Skeletal muscle tissue (tissue), 3 donors: ENCODE measurements at regions not wholly inside any gene's neighbourhood (a gene's known extent, or its start where the extent isn't known, plus 50 kb on each side); places are given as distances from the start of the nearest gene placed in this dataset.
"Not testable (repeated sequence)": the region's sequence is repeated elsewhere in the genome, so short reads cannot be mapped to it uniquely, and the experiment has no call there.

ENCODE experiments used
- H3K27ac ChIP-seq: one replicate; pipeline ENCODE4 v1.7.0; 2013; ENCODE audit warnings: mild to moderate bottlenecking, low read depth, low read length, inconsistent platforms
- H3K27me3 ChIP-seq, 3 donors: one replicate each; pipeline ENCODE4 v1.7.0; 2013; ENCODE audit warnings: low read length in 3 of 3; ENCODE audit not compliant: control insufficient read depth in 3 of 3, insufficient read depth in 3 of 3
- H3K36me3 ChIP-seq, 3 donors: one replicate each; pipeline ENCODE4 v1.7.0; 2013; ENCODE audit warnings: low read length in 3 of 3; ENCODE audit not compliant: control insufficient read depth in 3 of 3, insufficient read depth in 3 of 3
- H3K4me1 ChIP-seq, 3 donors: one replicate each; pipeline ENCODE4 v1.7.0; 2013; ENCODE audit warnings: low read length in 3 of 3, mild to moderate bottlenecking in 3 of 3; ENCODE audit not compliant: control insufficient read depth in 3 of 3, insufficient read depth in 3 of 3
- H3K4me3 ChIP-seq, 3 donors: one replicate each; pipeline ENCODE4 v1.7.0; 2013; ENCODE audit warnings: low read length in 3 of 3
- H3K9ac ChIP-seq, 3 donors: one replicate each; pipeline ENCODE4 v1.7.0; 2013; ENCODE audit warnings: low read length in 3 of 3, mild to moderate bottlenecking in 3 of 3, moderate library complexity in 2 of 3, low read depth in 1 of 3
- H3K9me3 ChIP-seq, 3 donors: one replicate each; pipeline ENCODE4 v1.7.0; 2013; ENCODE audit warnings: low read length in 3 of 3; ENCODE audit not compliant: control insufficient read depth in 3 of 3
- donor health status: Osteomylitis.

DNA sequence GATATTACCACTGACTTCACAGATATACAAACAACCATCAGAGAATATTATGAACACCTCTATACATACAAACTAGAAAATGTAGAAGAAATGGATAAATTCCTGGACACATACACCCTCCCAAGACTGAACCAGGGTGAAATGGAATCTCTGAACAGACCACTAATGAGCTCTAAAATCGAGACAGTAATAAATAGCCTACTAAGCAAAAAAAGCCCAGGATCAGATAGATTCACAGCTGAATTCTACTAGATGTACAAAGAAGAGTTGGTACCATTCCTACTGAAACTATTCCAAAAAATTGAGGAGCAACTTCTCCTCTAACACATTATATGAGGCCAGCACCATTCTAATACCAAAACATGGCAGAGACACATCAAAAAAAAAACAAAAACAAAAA, 837.7 kb downstream of the FSCB start:
- Histone ChIP-seq H3K9me3 (peaks cover 0 to 2% (median 0%) of the 10 kb centered on the region in 3 donors), H3K36me3 (no peaks in the 10 kb centered on the region), H3K4me1 (no peaks in the 10 kb centered on the region), H3K9ac (no peak overlapping the region), H3K27me3 (no peaks in the 10 kb centered on the region), H3K4me3 (no peak overlapping the region), H3K27ac (no peak overlapping the region)

DNA sequence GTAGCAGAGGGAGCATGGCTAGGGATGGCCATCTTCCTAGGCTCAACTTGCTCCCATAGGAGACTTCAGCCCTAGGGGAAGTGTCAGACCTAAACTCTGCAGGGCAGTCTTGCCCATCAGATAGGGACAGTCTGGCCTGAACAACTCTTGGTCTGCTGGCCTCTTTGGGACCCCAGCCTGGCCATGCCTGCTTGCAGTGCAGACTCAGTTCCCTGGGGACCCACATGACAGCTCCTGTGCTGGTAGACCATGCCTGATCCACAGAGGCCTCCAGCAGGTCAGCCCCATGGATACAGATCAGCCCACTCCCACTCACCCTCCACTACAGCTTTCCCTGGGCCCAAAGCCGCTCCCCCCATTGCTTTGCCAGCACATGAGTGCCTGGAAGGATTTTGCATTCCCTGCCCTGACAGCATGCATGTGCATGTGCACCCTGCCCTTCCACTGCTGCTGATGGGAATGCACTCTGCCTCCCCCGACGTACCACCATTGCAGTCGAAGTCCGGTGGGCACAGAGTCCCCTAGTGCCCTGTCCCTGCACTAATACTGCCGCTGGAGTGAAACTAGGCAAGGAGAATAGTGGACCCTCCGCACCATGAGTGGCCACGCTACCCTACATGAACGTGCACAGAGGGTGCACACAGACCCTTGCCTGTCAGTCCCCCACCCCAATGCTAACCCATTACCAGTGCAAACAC, 841.4 kb downstream of the FSCB start:
- H3K27ac ChIP-seq: no peak overlapping the region
- no peak overlapping the region for H3K4me3 ChIP-seq
- H3K4me1 ChIP-seq: no peaks in the 10 kb centered on the region
- no peaks in the 10 kb centered on the region for H3K36me3 ChIP-seq
- H3K9me3 ChIP-seq: peaks cover 0 to 2% (median 0%) of the 10 kb centered on the region in 3 donors
- H3K9ac ChIP-seq: no peak overlapping the region
- no peaks in the 10 kb centered on the region for H3K27me3 ChIP-seq

DNA sequence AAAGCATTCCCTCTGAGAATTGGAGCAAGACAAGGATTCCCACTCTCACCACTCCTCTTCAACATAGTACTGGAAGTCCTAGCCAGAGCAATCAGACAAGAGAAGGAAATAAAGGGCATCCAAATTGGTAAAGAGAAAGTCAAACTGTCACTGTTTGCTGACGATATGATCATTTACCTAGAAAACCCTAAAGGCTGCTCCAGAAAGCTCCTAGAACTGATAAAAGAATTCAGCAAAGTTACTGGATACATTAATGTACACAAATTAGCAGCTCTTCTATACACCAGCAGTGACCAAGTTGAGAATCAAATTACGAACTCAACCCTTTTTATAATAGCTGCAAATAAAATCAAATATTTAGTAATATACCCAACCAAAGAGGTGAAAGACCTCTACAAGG, 851.9 kb downstream of the FSCB start:
- H3K4me1 ChIP-seq, H3K4me3 ChIP-seq, H3K27me3 ChIP-seq: not testable (repeated sequence)

GRCh38 chr14:43651896-43652295, 855.2 kb downstream of the FSCB start:
- Histone ChIP-seq H3K36me3 (no peaks in the 10 kb centered on the region), H3K4me3 (no peak overlapping the region), H3K27ac (no peak overlapping the region), H3K9me3 (no peaks in the 10 kb centered on the region), H3K27me3 (no peaks in the 10 kb centered on the region), H3K9ac (no peak overlapping the region), H3K4me1 (no peaks in the 10 kb centered on the region)

More for the DNA sequence above, 851.9 kb downstream of the FSCB start:
- not testable (repeated sequence) for H3K27ac ChIP-seq, H3K9me3 ChIP-seq, H3K9ac ChIP-seq, H3K36me3 ChIP-seq

DNA sequence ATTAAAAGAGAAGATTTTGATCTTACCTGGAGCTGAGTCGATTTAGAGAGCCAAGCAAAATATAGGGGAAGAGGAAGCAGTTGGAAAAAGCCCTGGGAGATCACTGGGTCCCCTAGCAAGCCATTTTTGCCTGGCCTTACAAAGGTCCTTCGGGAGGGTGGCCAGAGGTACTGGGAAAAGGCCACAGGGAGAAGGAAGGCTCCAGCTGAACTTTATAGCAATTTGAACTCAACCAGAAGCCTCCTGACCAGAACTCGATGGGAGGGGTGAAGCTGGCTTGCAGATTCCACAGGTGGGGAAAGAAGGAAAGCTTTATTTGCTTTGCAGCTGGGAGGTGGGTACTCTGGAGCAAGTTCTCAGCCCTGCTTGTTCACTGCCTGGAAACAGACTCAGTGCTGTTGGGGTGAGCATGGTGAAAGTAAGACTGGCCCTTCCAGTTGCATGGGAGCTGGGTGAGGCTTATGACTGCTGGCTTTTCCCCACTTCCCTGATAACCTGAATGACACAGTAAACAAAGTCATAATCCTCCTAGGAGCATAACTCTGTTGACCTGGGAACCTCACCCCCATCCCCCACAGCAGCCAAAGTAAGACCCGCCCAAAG, 855.8 kb downstream of the FSCB start:
- Histone ChIP-seq H3K9ac (no peak overlapping the region), H3K27me3 (no peaks in the 10 kb centered on the region), H3K36me3 (no peaks in the 10 kb centered on the region), H3K27ac (no peak overlapping the region), H3K4me1 (no peaks in the 10 kb centered on the region), H3K9me3 (no peaks in the 10 kb centered on the region), H3K4me3 (no peak overlapping the region)

DNA sequence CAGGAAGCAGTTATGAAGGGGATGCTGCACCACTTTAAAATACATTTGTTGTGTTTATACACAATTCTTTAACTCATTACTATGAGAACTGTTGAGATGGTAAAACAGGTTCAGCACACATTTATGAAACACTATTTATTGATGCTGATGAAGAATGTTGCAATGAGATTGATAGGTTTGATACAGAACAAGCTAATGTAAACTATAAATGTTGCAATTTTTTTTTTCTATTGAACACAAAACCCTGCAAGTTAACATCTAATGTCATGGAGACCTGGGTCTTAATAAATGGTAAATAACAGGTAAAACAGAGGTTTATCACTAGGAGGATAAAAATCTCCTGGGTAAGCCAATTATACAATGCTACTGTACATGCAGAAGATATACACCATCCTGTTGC, 857.6 kb downstream of the FSCB start:
- no peak overlapping the region for H3K9ac ChIP-seq
- no peaks in the 10 kb centered on the region for H3K4me1 ChIP-seq
- no peaks in the 10 kb centered on the region for H3K9me3 ChIP-seq
- H3K4me3 ChIP-seq: no peak overlapping the region
- H3K27me3 ChIP-seq: no peaks in the 10 kb centered on the region
- H3K27ac ChIP-seq: no peak overlapping the region
- H3K36me3 ChIP-seq: no peaks in the 10 kb centered on the region

DNA sequence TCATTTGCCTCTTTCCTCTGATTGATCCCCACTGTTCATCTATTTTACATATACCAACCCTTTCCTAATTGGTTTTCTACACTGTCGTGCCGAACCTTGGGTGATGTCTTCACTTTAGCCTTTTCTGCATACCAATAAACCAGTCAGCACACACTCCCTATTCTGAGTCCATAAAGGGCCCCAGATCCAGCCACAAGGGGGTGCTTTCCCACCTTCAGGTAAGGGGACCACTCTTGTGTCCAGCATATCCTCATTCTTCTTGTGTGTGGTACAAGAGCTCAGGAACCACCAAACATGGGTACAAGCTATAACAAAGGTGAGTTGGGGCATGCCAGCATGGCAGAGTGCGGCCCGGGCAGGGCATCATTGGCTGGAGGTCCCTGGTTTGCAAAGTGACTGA, 859.8 kb downstream of the FSCB start:
- H3K4me3 ChIP-seq: no peak overlapping the region

GRCh38 chr14:43640718-43641267, 866.3 kb downstream of the FSCB start:
- Histone ChIP-seq H3K36me3 (no peaks in the 10 kb centered on the region), H3K4me1 (no peaks in the 10 kb centered on the region), H3K4me3 (no peak overlapping the region), H3K9me3 (no peaks in the 10 kb centered on the region), H3K27ac (no peak overlapping the region), H3K9ac (no peak overlapping the region), H3K27me3 (no peaks in the 10 kb centered on the region)

More for the DNA sequence above, 859.8 kb downstream of the FSCB start:
- Histone ChIP-seq H3K4me1 (no peaks in the 10 kb centered on the region), H3K9me3 (no peaks in the 10 kb centered on the region), H3K36me3 (no peaks in the 10 kb centered on the region), H3K27me3 (no peaks in the 10 kb centered on the region), H3K9ac (no peak overlapping the region), H3K27ac (no peak overlapping the region)

GRCh38 chr14:43625294-43625693, 881.8 kb downstream of the FSCB start:
- H3K36me3 ChIP-seq: no peaks in the 10 kb centered on the region
- no peaks in the 10 kb centered on the region for H3K9me3 ChIP-seq
- no peak overlapping the region for H3K27ac ChIP-seq
- H3K9ac ChIP-seq: no peak overlapping the region
- no peak overlapping the region for H3K4me3 ChIP-seq
- no peaks in the 10 kb centered on the region for H3K4me1 ChIP-seq
- no peaks in the 10 kb centered on the region for H3K27me3 ChIP-seq

GRCh38 chr14:43621282-43621681, 885.8 kb downstream of the FSCB start:
- Histone ChIP-seq H3K27ac (no peak overlapping the region), H3K9ac (no peak overlapping the region), H3K36me3 (no peaks in the 10 kb centered on the region), H3K27me3 (no peaks in the 10 kb centered on the region), H3K4me1 (no peaks in the 10 kb centered on the region), H3K4me3 (no peak overlapping the region), H3K9me3 (no peaks in the 10 kb centered on the region)
